Heart right ventricle (tissue), 16 donors: ENCODE measurements at regions not wholly inside any gene's neighbourhood (a gene's known extent, or its start where the extent isn't known, plus 50 kb on each side); places are given as distances from the start of the nearest gene placed in this dataset.

Experiments used
- ATAC-seq, 8 donors: fragments of 200-7000 bp; cut with Tn5 transposase; one replicate each; pipeline ENCODE4 v1.9.1; 2020; ENCODE audit warnings: mild to moderate bottlenecking in 8 of 8, moderate library complexity in 8 of 8, moderate number of reproducible peaks in 1 of 8
- DNase-seq, 2 donors: peaks; one replicate each; pipeline ENCODE4 v3.0.0-alpha.2; 2020
- H3K27ac ChIP-seq, 10 donors: fragments of 200-600 bp; sonication (generic) in 2 of 10; one replicate each; pipeline versions ENCODE4 v1.5.0 to v1.8.0; 2020 to 2022; ENCODE audit warnings: mild to moderate bottlenecking in 3 of 10
- H3K27me3 ChIP-seq, 7 donors: fragments of 200-600 bp; one replicate each; pipeline ENCODE4 v1.8.0; 2021 to 2022; ENCODE audit warnings: mild to moderate bottlenecking in 2 of 7
- H3K36me3 ChIP-seq, 9 donors: fragments of 200-600 bp; sonication (generic) in 1 of 9; one replicate each; pipeline versions ENCODE4 v1.5.0 to v1.8.0; 2020 to 2022; ENCODE audit warnings: mild to moderate bottlenecking in 2 of 9
- H3K4me1 ChIP-seq, 9 donors: fragments of 200-600 bp; sonication (generic) in 1 of 9; one replicate each; pipeline versions ENCODE4 v1.5.0 to v1.8.0; 2020 to 2022; ENCODE audit warnings: mild to moderate bottlenecking in 4 of 9
- H3K4me3 ChIP-seq, 10 donors: fragments of 200-600 bp; sonication (generic) in 2 of 10; one replicate each; pipeline versions ENCODE4 v1.5.0 to v1.8.0; 2020 to 2022; ENCODE audit warnings: mild to moderate bottlenecking in 7 of 10, moderate library complexity in 2 of 10
- H3K9me3 ChIP-seq, 11 donors: fragments of 200-600 bp in 10 of 11; sonication (generic) in 2 of 11; one replicate each; pipeline versions ENCODE4 v1.5.0 to v1.8.0; 2013 to 2022; ENCODE audit warnings: mild to moderate bottlenecking in 2 of 11, control low read depth in 1 of 11, moderate library complexity in 1 of 11
- WGBS, 2 donors: extraction: QIAGEN DNeasy Blood & Tissue Kit; methylation state at CpG; one replicate each; pipeline ENCODE4 v1.1.7; 2013; ENCODE audit warnings: inconsistent platforms in 1 of 2; 5-methylcytosine and 5-hydroxymethylcytosine counted together
- intact Hi-C, 10 donors: fragments of 100-400 bp; cut with DNase I; formaldehyde crosslinking; loops; one replicate each; pipeline versions ENCODE4 v1.11.1 to v1.14.2; 2022
- TF ChIP-seq, protein P1 (sequence below), 9 donors: fragments of 200-600 bp; sonication (generic) in 2 of 9; IDR thresholded peaks; one replicate each; pipeline versions ENCODE4 v1.5.0 to v1.8.0; 2021 to 2022; ENCODE audit warnings: antibody characterized with exemption in 9 of 9, mild to moderate bottlenecking in 5 of 9, moderate library complexity in 1 of 9
- donor health status: Arrhythmogenic right ventricular cardiomyopathy.
- donor health status: ischemic (EF 13 %, LVEDD 7.1; RV severe dilation, severe dysfunction).
- donor health status: healthy with polysubstance abuse.
- donor health status: DM: no; HTN: yes; CAD: no.
- donor health status: DM: no; HTN: no; CAD: no.
- donor health status: ischemic (EF 25% LVEDD 6.9; RV normal size, moderate dysfunction).
- donor health status: ischemic (EF 25% LVEDD 5.7; RV mildly dilated, moderate dysfunction).
- donor health status: healthy.
- donor health status: DM: yes; HTN: yes; CAD: no.
- donor health status: Ischemic cardiomyopathy.
- donor health status: ischemic (EF 35%, LVEDD 5.7; RV mildly dilated, moderate dysfunction).
- donor health status: nonischemic (EF 11% LVEDD 7.7; RV severe dilation, severe dysfunction).
- donor health status: DM: yes; HTN: yes; CAD: no.
- donor health status: PGD.
- donor health status: ischemic (EF 29% LVEDD 5.4; RV normal size, mild dysfunction).
- donor health status: nonischemic (EF 23%, LVEDD 6.1; RV moderate dilation, normal function).

DNA sequence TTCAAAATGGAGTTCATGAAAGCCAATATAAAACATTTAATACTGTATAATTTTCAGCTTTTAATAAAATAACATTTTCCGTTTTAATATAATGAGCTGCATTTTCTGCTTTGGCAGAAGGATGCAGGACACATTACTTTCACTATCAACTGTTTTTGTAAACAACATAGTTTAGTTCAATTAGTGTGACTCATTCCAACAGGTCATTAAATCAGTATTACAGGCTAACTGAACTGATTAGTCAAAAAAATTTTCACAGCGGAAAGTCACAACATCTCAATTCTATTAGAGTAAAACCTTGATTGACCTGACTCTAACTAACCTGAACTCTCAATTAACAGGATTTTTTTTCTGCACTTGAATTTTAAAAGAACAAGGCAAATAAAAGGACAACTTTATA, 151.2 kb upstream of the AMOT start:
- Histone ChIP-seq H3K36me3 (no peaks in the 10 kb centered on the region), H3K27me3 (peaks cover 0 to 16% (median 0%) of the 10 kb centered on the region in 7 donors), H3K9me3 (no peaks in the 10 kb centered on the region), H3K4me1 (no peaks in the 10 kb centered on the region), H3K4me3 (no peak overlapping the region), H3K27ac (no peak overlapping the region)
- ATAC-seq: no peak
- 90 to 100% methylated on average over 2 of the region's 2 CpGs for WGBS, 2 donors
- intact Hi-C loops: no loop called here
- TF ChIP-seq, protein P1, sequence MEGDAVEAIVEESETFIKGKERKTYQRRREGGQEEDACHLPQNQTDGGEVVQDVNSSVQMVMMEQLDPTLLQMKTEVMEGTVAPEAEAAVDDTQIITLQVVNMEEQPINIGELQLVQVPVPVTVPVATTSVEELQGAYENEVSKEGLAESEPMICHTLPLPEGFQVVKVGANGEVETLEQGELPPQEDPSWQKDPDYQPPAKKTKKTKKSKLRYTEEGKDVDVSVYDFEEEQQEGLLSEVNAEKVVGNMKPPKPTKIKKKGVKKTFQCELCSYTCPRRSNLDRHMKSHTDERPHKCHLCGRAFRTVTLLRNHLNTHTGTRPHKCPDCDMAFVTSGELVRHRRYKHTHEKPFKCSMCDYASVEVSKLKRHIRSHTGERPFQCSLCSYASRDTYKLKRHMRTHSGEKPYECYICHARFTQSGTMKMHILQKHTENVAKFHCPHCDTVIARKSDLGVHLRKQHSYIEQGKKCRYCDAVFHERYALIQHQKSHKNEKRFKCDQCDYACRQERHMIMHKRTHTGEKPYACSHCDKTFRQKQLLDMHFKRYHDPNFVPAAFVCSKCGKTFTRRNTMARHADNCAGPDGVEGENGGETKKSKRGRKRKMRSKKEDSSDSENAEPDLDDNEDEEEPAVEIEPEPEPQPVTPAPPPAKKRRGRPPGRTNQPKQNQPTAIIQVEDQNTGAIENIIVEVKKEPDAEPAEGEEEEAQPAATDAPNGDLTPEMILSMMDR (IDR thresholded peaks at IDR 0.05): no peak
- DNase-seq: no peak

DNA sequence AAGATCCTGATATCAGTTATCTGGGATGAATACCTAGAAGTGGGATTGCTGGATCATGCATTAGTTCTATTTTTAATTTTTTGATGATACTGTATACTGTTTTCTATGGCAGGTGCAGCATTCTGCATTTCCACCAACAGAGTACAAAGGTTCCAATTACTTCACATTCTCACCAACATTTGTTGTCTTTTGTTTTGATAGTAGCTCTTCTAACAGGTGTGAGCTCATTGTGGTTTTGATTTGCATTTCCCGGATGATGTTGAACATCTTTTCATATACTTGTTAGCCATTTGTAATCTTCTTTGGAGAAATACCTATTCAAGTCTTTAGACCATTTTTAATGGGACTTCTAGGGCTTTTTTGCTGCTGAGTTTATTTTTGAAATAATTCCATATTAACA, 139.2 kb upstream of the AMOT start:
- Histone ChIP-seq H3K36me3 (no peaks in the 10 kb centered on the region), H3K4me3 (no peak overlapping the region), H3K4me1 (no peaks in the 10 kb centered on the region), H3K9me3 (peaks cover 0 to 8% (median 0%) of the 10 kb centered on the region in 11 donors), H3K27ac (no peak overlapping the region), H3K27me3 (peaks cover 0 to 5% (median 0%) of the 10 kb centered on the region in 7 donors)
- 95 to 98% methylated on average over 1 of the region's 1 CpG for WGBS, 2 donors
- TF ChIP-seq, protein P1 (IDR thresholded peaks at IDR 0.05): no peak
- intact Hi-C loops: no loop called here
- no peak for ATAC-seq
- no peak for DNase-seq

DNA sequence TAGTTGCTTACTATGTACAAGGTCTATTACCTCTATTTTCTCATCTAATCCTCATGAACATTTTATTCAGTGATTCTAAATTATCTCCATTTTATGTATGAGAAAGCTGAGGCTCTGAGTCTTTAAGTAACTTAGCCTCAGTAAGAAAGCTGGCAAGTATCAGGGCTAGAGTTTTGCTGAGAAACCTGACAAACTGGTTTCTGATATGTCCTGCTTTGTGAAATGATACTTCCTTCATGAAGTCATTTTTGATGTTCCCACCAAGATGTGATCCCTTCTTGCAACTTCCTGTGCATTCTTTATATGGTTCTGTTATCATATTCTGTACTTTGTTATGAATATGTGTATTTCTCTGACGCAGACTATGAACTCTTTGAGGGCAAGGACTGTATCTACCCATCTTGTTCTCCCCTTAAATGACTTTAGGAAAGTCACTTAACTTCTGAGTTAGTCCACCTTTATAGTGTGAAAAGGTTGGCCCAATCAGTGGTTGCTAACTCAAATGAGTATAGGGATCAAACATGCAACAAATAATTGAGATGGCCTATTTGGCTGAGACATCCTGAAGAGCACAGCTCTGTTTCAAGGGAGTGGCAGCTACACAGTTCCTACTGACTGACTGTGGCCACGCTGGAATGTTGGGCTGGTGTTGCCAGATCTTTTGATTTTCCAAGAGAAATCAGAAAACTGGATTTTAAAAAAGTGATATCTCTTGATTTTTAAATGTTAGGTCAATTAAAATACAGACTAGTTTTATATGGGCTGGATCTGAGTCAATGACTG, 127.9 kb upstream of the AMOT start:
- Histone ChIP-seq H3K4me3 (no peak overlapping the region), H3K27me3 (peaks cover 0 to 36% (median 0%) of the 10 kb centered on the region in 7 donors), H3K9me3 (no peaks in the 10 kb centered on the region), H3K4me1 (no peaks in the 10 kb centered on the region), H3K36me3 (no peaks in the 10 kb centered on the region), H3K27ac (no peak overlapping the region)
- intact Hi-C loops: no loop called here
- DNase-seq: no peak
- TF ChIP-seq, protein P1 (IDR thresholded peaks at IDR 0.05): no peak
- ATAC-seq: no peak
- 85 to 88% methylated on average over 2 of the region's 2 CpGs for WGBS, 2 donors

DNA sequence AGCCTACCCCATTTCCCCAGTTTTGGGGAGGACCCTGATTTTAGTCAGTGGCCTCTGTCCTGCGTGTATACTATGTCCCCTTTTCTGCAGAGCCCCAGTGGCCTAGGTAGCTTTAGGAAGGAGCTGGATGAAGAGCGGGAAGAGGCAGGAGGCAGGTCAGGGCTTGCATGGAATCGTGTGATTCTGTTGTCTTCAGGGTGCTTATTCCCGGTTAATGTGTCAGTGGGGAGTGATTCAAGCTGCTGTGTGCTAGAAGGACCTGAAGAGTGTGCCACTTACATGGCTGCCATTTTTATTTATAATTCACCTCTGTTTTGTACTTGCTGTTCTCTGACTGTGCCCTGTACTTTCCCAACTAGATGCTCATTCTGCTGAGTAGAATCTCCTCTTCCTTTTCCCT, 127.3 kb upstream of the AMOT start:
- Histone ChIP-seq H3K9me3 (no peaks in the 10 kb centered on the region), H3K4me1 (no peaks in the 10 kb centered on the region), H3K27me3 (peaks cover 0 to 43% (median 0%) of the 10 kb centered on the region in 7 donors), H3K36me3 (no peaks in the 10 kb centered on the region), H3K27ac (no peak overlapping the region), H3K4me3 (no peak overlapping the region)
- 94 to 97% methylated on average over 4 of the region's 4 CpGs for WGBS, 2 donors
- ATAC-seq (no peak), DNase-seq (no peak)
- TF ChIP-seq, protein P1 (IDR thresholded peaks at IDR 0.05): no peak
- intact Hi-C loops: no loop called here
